Mucosa of rectum (tissue), 2 donors: ENCODE measurements at regions not wholly inside any gene's neighbourhood (a gene's known extent, or its start where the extent isn't known, plus 50 kb on each side); places are given as distances from the start of the nearest gene placed in this dataset.

Experiments
- H3K27ac ChIP-seq, 2 donors: one replicate each; pipeline ENCODE4 v1.7.0; 2013; ENCODE audit warnings: inconsistent platforms in 2 of 2, low read depth in 2 of 2, low read length in 2 of 2
- H3K27me3 ChIP-seq, 2 donors: one replicate each; pipeline ENCODE4 v1.7.0; 2013; ENCODE audit warnings: low read length in 2 of 2; ENCODE audit not compliant: control insufficient read depth in 2 of 2, insufficient read depth in 2 of 2
- H3K36me3 ChIP-seq, 2 donors: one replicate each; pipeline ENCODE4 v1.7.0; 2013; ENCODE audit warnings: low read length in 2 of 2; ENCODE audit not compliant: control insufficient read depth in 2 of 2, insufficient read depth in 2 of 2
- H3K4me1 ChIP-seq, 2 donors: one replicate each; pipeline ENCODE4 v1.7.0; 2013; ENCODE audit warnings: low read length in 2 of 2, mild to moderate bottlenecking in 1 of 2; ENCODE audit not compliant: control insufficient read depth in 2 of 2, insufficient read depth in 2 of 2
- H3K4me3 ChIP-seq, 2 donors: one replicate each; pipeline ENCODE4 v1.7.0; 2013; ENCODE audit warnings: low read length in 2 of 2
- H3K9ac ChIP-seq, 2 donors: one replicate each; pipeline ENCODE4 v1.7.0; 2013; ENCODE audit warnings: low read length in 2 of 2, low read depth in 1 of 2, mild to moderate bottlenecking in 1 of 2
- H3K9me3 ChIP-seq, 2 donors: one replicate each; pipeline ENCODE4 v1.7.0; 2013; ENCODE audit warnings: low read length in 2 of 2; ENCODE audit not compliant: control insufficient read depth in 2 of 2
- donor health status: healthy.
- donor health status: Normal muscosa, but diverticular disease.

- H3K36me3 ChIP-seq: no peaks in the 10 kb centered on the region
- no peak overlapping the region for H3K9ac ChIP-seq
- H3K4me3 ChIP-seq: no peak overlapping the region
- no peaks in the 10 kb centered on the region for H3K4me1 ChIP-seq
- no peaks in the 10 kb centered on the region for H3K9me3 ChIP-seq
- H3K27ac ChIP-seq: no peak overlapping the region
- peaks cover 0 to 2% of the 10 kb centered on the region in 2 donors for H3K27me3 ChIP-seq
Observed at GRCh38 chrX:42628471-42628870, 149.5 kb downstream of the PPP1R2C start.

- H3K36me3 ChIP-seq: no peaks in the 10 kb centered on the region
- no peaks in the 10 kb centered on the region for H3K4me1 ChIP-seq
- no peak overlapping the region for H3K9ac ChIP-seq
- no peak overlapping the region for H3K27ac ChIP-seq
- H3K4me3 ChIP-seq: no peak overlapping the region
- H3K27me3 ChIP-seq: peaks cover 0 to 2% of the 10 kb centered on the region in 2 donors
- H3K9me3 ChIP-seq: no peaks in the 10 kb centered on the region
Observed at GRCh38 chrX:42627891-42628290, 150.1 kb downstream of the PPP1R2C start.

GRCh38 chrX:42624524-42624923 is 153.4 kb downstream of the PPP1R2C start:
- Histone ChIP-seq H3K9me3 (no peaks in the 10 kb centered on the region), H3K36me3 (no peaks in the 10 kb centered on the region)

GRCh38 chrX:42619068-42619467 is 158.9 kb downstream of the PPP1R2C start:
- no peak overlapping the region for H3K4me3 ChIP-seq
- H3K27me3 ChIP-seq: peaks cover 2 to 5% of the 10 kb centered on the region in 2 donors
- peaks cover 6 to 9% of the 10 kb centered on the region in 2 donors for H3K4me1 ChIP-seq
- H3K27ac ChIP-seq: no peak overlapping the region
- H3K9me3 ChIP-seq: no peaks in the 10 kb centered on the region
- H3K36me3 ChIP-seq: no peaks in the 10 kb centered on the region
- no peak overlapping the region for H3K9ac ChIP-seq

More at GRCh38 chrX:42624524-42624923, 153.4 kb downstream of the PPP1R2C start:
- Histone ChIP-seq H3K4me1 (no peaks in the 10 kb centered on the region), H3K27ac (no peak overlapping the region), H3K4me3 (no peak overlapping the region), H3K9ac (no peak overlapping the region), H3K27me3 (peaks cover 0 to under 1% of the 10 kb centered on the region in 2 donors)

GRCh38 chrX:42616981-42617380 is 161.0 kb downstream of the PPP1R2C start:
- Histone ChIP-seq H3K9ac (no peak overlapping the region), H3K27ac (no peak overlapping the region), H3K36me3 (no peaks in the 10 kb centered on the region), H3K9me3 (no peaks in the 10 kb centered on the region), H3K27me3 (peaks cover 2 to 5% of the 10 kb centered on the region in 2 donors), H3K4me1 (peaks cover 6 to 9% of the 10 kb centered on the region in 2 donors), H3K4me3 (no peak overlapping the region)

- Histone ChIP-seq H3K4me3 (no peak overlapping the region), H3K9me3 (no peaks in the 10 kb centered on the region), H3K9ac (no peak overlapping the region), H3K4me1 (peaks cover 6 to 9% of the 10 kb centered on the region in 2 donors), H3K27ac (no peak overlapping the region), H3K27me3 (peaks cover 2 to 5% of the 10 kb centered on the region in 2 donors), H3K36me3 (no peaks in the 10 kb centered on the region)
Observed at GRCh38 chrX:42615161-42615563, 162.8 kb downstream of the PPP1R2C start.

GRCh38 chrX:42606591-42606990 is 171.4 kb downstream of the PPP1R2C start:
- Histone ChIP-seq H3K36me3 (no peaks in the 10 kb centered on the region), H3K9me3 (no peaks in the 10 kb centered on the region), H3K4me3 (no peak overlapping the region), H3K4me1 (no peaks in the 10 kb centered on the region), H3K27me3 (peaks cover 0 to 3% of the 10 kb centered on the region in 2 donors), H3K27ac (no peak overlapping the region), H3K9ac (no peak overlapping the region)

GRCh38 chrX:42604302-42604701 is 173.7 kb downstream of the PPP1R2C start:
- no peaks in the 10 kb centered on the region for H3K9me3 ChIP-seq
- no peak overlapping the region for H3K4me3 ChIP-seq

GRCh38 chrX:42603016-42603415 is 174.9 kb downstream of the PPP1R2C start:
- Histone ChIP-seq H3K9me3 (no peaks in the 10 kb centered on the region), H3K36me3 (no peaks in the 10 kb centered on the region), H3K27me3 (peaks cover 0 to 3% of the 10 kb centered on the region in 2 donors), H3K27ac (no peak overlapping the region), H3K4me3 (no peak overlapping the region), H3K9ac (no peak overlapping the region), H3K4me1 (no peaks in the 10 kb centered on the region)

More at GRCh38 chrX:42604302-42604701, 173.7 kb downstream of the PPP1R2C start:
- no peak overlapping the region for H3K27ac ChIP-seq
- H3K4me1 ChIP-seq: no peaks in the 10 kb centered on the region
- H3K27me3 ChIP-seq: peaks cover 0 to 3% of the 10 kb centered on the region in 2 donors
- H3K36me3 ChIP-seq: no peaks in the 10 kb centered on the region
- no peak overlapping the region for H3K9ac ChIP-seq

- no peak overlapping the region for H3K9ac ChIP-seq
- no peaks in the 10 kb centered on the region for H3K4me1 ChIP-seq
- peaks cover 0 to 3% of the 10 kb centered on the region in 2 donors for H3K27me3 ChIP-seq
- no peaks in the 10 kb centered on the region for H3K9me3 ChIP-seq
- H3K4me3 ChIP-seq: no peak overlapping the region
- H3K36me3 ChIP-seq: no peaks in the 10 kb centered on the region
- H3K27ac ChIP-seq: no peak overlapping the region
Observed at GRCh38 chrX:42602566-42602965, 175.4 kb downstream of the PPP1R2C start.

- Histone ChIP-seq H3K27me3 (peaks cover 0 to 3% of the 10 kb centered on the region in 2 donors), H3K9me3 (no peaks in the 10 kb centered on the region), H3K4me1 (no peaks in the 10 kb centered on the region), H3K27ac (no peak overlapping the region), H3K9ac (no peak overlapping the region), H3K36me3 (no peaks in the 10 kb centered on the region), H3K4me3 (no peak overlapping the region)
Observed at GRCh38 chrX:42602136-42602535, 175.8 kb downstream of the PPP1R2C start.
